GM21390 (cell line): ENCODE measurements at regions not wholly inside any gene's neighbourhood (a gene's known extent, or its start where the extent isn't known, plus 50 kb on each side); places are given as distances from the start of the nearest gene placed in this dataset.
"Not testable (repeated sequence)": the region's sequence is repeated elsewhere in the genome, so short reads cannot be mapped to it uniquely, and the experiment has no call there.

Experiments used
- ATAC-seq: cut with Tn5 transposase; IDR thresholded peaks from one replicate; pipeline ENCODE4 v1.9.1; 2021; ENCODE audit not compliant: unreplicated experiment

DNA sequence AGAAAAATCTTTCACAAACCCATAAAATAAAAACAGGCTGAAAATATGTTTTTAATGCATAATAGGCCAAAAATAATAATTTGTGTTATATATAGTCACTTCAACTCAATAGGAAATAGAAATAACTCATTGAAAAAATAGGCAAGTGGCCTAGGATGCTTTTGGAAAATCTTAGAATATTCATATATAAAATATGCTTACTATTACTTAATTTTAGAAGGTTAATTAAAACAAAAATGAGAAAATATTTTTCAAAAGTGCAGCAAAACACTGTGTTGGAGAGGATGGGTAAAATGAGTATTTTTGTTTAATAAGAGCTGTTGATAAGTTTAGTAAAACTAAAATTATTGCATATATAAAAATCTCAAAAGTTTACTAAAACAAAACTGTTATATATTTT is 308.0 kb upstream of the ATXN7L3B start:
- ATAC-seq = no peak

DNA sequence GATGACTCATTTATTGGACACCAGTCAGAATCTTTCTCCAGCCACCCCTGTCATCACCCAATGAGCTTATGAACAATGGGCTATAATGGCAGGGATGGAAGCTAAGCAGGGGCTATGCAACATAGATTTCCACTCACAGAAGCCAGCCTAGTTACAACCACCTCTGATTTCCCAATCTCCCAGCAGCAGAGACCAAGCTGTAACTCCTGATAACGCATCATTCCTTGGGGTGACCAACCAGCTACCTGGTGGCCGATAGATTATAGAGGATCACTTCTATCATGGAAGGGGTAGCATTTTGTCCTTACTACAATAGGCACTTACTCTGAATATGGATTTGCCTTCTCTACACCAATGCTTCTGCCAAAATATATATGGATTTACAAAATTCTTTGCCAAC is 302.3 kb upstream of the ATXN7L3B start:
- ATAC-seq = no peak

DNA sequence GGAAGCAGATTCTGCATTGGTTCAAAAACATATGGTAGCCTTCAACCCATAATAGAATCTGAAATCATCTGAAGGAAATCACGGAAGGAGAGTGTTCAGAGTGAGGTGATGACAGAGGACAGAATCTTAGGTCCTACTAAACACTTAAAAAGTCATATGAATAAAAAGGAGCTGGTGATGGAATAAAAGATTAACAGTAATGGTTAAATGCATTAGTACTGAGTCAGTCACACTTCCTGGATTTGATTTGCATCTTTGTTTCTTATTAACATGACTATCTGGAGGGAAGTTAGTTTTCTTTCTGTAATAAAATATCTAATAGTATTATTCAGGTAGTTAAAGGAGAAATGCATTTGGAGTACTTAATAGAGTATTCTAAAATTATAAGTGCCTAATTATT is 296.3 kb upstream of the ATXN7L3B start:
- no peak for ATAC-seq

DNA sequence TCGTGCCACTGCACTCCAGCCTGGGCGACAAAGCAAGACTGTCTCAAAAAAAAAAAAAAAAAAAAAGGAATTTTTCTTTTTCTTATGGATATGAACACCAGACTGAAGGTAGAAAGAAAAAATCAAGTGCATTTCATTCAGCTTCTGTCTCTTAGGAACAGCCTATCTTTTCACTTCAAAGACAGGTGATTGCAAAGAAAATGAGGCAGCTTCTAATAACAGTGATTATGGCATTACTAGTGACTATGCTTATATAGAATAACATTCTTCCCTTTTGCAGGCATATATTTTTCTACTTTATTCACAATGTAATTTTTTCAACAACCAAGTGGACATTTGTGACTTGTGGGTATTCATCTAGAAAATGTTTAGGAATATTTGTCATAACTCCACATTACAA is 295.5 kb upstream of the ATXN7L3B start:
- no peak for ATAC-seq

DNA sequence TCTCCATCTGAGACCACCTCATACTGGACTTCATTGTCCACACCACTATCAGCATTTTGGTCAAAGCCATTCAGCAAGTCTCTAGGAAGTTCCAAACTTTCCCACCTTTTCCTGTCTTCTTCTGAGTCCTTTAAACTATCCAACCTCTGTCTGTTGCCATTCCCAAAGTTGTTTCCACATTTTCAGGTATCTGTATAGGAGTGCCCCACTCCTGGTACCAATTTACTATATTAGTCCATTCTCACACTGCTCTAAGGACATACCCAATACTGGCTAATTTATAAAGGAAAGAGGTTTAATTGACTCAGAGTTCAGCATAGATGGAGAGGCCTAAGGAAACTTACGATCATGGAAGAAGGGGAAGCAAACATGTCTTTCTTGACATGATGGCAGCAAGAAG is 292.2 kb upstream of the ATXN7L3B start:
- no peak for ATAC-seq

DNA sequence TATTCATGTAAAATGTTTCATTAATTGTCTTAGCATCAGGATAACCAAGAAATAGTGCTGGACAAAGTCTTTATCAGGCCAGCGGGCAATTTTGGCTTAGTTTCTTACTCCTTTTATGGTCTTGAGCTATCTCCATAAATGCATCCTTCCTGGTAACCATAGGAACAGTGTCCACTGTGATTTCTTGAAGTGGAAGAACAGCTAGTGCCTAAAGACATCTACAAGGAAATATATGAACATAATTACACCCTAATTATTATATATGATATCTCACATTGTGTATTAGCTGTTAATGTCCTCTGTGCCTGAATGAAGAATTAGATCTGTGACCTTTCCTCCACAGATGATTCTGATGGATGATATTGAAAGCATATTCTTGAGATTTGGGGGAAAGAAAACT is 286.7 kb upstream of the ATXN7L3B start:
- no peak for ATAC-seq

DNA sequence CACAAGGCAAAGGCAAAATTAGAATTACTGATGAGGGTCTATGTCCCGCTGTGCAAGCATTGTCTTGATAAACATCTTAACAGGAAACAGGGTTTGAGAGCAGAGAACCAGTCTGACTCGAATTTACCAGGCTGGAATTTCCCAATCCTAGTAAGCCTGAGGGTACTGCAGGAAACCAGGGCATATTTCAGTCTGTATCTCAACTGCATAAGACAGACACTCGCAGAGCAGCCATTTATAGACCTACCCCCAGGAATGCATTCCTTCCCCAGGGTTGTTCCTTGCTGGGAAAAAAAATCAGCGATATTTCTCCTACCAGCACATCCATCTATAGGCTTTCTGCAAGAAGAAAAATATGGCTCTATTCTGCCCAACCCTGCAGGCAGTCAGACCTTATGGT is 283.8 kb upstream of the ATXN7L3B start:
- not testable (repeated sequence) for ATAC-seq

DNA sequence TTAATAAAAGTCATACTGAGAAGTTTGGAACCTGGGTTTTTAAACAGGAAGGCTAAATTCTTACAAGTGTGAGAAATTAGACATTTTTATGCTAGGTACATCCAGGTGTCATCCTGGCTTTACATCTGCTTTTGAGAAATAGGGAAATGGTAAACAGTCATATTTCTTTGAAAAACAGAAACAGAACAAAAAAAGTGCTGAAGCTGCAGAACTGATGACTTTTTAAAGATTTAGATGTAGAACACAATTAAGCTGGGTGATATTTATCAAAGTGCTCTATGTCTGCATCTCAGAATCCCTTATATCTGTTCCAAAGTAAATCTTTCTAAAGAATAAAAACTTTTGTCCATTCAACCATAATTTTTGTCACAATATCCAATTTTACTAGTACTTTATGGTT is 282.9 kb upstream of the ATXN7L3B start:
- no peak for ATAC-seq

DNA sequence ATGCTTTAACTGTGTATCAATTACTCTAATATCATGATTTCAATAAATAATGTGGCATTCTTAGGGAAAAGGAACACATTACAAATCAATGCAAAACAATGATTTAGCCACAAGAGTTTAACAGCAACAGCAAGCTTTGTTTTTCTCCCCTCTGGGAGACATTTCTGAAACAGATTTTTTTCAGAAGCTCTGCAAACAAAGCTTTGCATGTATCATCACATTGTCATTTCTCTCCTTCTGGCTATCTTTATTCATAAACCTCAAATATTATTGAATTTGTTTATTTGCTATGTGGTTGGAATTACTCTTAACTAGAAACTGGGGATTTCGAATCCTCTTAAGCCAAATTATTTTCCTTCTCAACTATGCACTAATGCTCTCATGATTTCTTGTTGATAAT is 278.4 kb upstream of the ATXN7L3B start:
- ATAC-seq = no peak

DNA sequence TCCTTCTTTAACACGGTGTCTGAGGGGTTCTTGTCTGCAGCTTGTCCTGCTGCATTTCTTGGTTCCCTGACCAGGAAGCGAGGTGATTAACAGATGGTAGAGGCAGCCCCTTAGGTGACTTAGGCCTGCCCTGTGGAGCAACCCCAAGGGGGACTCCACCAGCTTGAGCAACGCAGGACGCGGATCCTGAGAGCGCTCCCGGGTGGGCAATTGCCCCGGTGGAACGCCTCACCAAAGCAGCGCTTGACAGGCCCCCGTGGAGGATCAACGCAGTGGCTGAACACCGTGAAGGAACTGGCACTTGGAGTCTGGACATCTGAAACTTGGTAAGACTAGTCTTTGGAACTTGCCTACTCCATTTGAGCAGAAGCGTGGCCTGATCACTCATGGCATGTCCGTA is 272.9 kb upstream of the ATXN7L3B start:
- no peak for ATAC-seq

DNA sequence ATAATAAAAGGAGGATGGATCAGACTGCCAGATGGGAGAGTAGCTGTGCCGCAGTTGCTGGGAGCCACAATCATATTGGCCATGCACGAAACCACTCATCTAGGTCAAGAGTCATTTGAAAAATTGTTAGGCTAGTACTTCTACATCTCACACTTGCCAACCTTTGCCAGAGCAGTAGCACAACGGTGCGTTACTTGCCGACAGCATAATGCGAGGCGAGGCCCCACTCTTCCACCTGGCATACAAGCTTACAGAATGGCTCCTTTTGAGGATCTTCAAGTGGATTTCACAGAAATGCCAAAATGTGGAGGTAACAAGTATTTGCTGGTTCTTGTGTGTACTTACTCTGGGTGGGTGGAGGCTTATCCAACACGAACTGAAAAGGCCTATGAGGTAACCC is 268.3 kb upstream of the ATXN7L3B start:
- ATAC-seq = not testable (repeated sequence)

DNA sequence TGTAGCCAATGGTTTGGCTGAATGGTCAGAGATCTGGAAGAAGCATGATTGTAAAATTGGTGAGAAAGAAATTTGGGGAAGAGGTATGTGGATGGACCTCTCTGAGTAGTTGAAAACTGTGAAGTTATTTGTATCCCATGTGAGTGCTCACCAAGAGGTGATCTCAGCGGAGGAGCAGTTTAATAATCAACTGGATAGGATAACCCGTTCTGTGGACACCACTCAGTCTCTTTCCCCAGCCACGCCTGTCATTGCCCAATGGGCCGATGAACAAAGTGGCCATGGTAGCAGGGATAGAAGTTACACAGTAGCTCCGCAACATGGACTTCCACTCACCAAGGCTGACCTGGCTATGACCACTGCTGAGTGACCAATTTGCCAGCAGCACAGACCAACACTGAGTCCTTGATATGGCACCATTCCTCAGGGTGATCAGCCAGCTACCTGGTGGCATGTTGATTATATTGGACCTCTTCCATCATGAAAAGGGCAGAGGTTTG is 257.4 kb upstream of the ATXN7L3B start:
- ATAC-seq = no peak

DNA sequence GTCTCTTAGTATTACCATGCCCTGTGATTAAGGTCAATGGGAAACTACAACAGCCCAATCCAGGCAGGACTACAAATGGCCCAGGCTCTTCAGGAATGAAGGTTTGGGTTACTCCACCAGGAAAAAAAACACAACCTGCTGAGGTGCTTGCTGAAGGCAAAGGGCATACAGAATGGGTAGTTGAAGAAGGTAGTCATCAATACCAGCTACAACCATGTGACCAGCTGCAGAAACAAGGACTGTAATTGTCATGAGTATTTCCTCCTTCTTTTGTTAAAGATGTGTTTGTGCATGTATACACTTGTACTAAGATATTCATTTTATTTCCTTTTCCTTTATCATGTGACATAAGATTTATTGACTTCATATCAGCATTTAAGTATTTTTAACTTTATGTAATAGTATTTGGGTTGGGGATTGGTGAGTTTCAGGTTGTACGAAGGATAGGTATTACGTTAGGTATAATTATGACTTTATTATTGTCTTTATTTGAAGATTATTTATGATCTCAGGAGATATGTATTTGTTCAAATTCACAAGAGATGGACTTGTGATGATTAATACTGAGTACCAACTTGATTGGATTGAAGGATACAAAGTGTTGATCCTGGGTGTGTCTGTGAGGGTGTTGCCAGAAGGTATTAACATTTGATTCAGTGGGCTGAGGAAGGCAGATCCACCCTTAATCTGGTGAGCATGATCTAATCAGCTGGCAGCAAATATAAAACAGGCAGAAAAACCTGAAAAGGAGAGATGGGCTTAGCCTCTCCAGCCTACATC is 256.0 kb upstream of the ATXN7L3B start:
- not testable (repeated sequence) for ATAC-seq

DNA sequence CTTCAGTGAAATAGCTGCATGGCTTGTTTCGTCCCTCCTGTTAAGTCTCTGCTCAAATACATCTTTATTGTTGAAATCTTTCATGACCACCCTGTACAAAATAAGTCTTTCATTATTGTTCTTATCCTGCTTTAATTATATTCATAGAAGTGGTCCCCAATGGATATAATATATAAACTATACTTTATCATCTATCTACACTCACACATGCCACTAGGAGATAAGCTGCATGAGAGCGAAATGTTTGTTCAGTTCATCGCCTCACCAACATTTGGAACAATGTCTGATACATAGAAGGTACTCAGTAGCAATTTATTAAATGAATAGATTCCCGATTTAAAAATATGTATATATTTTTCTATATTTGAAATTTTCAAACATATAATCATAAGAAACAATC is 254.0 kb upstream of the ATXN7L3B start:
- ATAC-seq = no peak

DNA sequence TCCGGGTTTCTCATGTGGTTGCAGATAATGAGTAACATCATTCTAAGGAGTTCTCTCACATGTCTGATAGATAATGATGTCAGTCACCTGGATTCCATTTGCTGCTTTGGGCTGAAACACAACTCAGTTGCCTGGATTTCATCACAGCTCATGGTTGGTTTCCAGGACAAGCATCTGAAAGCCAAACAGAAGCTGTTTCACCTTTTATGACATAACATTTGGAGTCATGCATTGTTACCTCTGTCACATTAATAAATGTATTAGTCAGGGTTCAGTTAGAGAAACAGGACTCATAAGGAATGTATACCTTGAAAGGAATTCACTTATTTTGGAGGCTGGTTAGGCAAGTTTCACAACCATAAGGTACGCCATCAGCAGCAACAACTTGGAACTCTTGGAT is 251.9 kb upstream of the ATXN7L3B start:
- no peak for ATAC-seq

DNA sequence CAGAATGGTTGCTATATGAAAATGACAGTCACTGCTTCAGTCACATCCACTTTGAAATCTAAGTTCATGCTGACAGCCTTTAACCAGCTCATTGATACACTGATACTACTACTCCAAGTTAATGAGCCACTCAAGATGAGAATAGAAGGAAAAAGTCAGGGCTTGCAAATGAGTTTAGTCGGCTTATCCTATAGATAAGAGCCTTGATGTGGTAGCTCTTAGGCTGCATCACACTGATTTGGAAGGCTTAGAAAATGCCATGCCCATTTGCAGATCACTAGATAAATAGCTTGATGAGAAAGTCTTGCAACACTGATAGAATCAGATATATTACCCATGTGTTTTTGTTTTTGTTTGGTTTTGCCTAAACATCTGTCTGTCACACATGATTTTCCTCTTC is 251.4 kb upstream of the ATXN7L3B start:
- ATAC-seq = no peak

DNA sequence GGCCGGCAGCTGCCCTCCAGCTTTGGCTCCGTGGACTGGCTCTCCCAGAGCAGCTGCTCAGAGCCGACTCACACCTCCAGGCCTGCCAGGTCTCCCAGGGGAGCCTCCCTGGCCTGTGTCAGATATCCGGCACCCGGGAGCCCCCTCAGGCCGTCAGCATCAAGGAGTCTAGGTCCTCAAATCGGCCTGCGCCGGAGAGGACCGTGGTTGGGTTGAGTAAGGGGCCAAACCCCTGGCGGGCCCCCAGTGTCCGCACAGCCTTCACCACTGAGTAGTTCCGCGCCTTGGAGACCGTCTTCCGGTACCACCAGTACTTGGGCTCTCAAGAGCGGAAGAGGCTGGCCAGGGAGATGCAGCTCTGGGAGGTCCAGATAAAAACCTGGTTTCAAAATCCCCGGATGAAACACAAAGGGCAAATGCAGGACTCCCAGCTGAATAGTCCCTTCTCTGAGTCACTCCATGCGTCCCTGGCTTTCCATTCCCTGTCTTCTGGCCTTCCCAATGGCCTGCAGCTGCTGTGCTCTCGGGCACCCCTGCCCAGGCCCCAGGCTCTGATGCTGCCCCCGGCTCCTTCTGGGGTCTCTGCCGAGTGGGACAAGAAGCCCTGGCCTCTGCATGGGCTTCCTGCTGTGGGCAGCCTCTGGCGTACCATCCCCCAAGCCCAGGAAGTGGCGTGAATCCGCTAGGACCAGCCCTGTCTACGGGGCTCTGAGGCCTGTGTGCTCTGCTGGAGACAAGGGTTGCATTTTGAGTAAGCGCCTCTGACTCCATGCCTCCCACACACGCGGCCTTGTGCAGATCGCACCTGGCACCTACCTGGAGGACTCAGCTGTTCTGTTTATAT is 245.1 kb upstream of the ATXN7L3B start:
- ATAC-seq = no peak

DNA sequence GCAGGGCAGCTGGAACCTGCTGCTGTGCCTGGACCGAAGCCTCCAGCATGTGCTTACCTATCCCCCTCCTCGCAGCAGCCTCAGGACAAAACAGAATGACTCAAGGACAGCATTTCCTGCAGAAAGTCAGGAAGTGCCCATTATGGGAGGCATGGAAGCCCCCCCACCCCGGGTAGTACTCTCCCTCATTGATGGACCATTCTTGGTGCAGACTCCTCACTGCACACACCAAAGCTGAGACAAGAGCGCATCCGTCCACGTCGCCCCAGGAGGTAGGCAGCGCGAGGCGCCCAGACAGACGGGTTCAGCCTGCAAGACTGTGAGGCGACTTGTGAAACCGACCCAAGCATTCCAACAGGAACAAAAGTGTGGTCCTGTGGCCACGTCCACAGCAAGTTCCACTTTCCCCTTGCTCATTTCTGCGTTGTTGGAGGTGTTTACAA is 243.9 kb upstream of the ATXN7L3B start:
- no peak for ATAC-seq

DNA sequence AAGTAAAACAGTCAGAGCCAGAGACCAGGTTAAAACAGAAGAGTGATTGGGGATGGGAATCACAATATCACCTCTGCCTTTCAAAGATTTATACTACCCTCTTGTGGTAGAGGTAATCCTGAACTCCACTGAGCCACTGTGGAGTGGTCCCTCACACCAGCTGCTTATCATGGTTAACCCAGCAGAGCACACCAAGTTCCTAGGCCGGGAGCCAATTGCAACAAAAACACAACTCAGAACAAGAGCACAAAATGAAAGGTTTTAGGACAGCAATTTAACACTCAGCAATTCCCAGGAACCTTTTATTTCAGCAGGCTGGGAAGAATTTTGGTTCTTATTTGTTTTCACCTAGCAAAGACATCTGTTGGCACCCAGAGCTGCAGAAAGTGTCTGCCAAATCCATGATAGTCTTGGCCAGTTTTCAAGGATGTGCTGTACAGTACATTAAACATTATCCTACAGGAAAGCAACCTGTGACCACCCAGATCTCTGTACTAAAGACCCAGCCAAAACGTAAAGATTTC is 220.5 kb upstream of the ATXN7L3B start:
- no peak for ATAC-seq

DNA sequence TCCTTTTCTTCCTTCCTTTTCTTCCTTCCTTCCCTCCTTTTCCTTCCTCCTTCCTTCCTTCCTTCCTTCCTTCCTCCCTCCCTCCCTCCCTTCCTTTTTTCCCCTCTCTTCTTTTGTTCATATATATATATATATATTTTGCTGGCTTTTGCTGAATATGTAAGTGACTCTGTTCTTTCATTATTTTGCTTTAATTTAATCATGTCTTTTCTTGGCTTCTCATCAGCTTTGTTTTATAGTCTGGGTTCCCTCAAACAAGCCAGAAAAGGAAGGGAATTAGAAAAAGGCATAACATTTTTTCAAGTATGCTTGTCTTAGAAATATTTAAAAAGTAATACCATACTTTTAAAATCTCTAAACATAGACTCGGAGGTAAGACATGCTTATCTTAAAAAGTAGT is 219.9 kb upstream of the ATXN7L3B start:
- ATAC-seq = no peak

DNA sequence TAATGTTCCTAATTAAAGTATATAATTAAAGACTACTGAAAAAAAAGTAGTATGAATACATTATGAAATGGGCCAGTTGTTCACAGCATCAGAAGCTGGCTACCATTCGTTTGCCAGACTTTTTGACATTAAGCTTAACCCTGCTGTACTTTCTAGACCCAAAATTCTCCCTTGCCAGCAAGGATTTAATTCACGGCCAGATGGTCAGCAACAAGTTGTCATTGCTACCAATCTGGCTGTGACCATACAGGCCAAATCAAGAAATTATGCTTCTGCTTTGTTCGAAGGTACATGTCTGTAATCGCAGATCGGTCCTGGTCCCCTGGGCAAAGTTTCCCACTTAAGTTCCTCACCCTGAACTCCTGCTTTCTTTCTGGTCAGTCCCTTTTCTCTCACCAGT is 217.7 kb upstream of the ATXN7L3B start:
- ATAC-seq = no peak

DNA sequence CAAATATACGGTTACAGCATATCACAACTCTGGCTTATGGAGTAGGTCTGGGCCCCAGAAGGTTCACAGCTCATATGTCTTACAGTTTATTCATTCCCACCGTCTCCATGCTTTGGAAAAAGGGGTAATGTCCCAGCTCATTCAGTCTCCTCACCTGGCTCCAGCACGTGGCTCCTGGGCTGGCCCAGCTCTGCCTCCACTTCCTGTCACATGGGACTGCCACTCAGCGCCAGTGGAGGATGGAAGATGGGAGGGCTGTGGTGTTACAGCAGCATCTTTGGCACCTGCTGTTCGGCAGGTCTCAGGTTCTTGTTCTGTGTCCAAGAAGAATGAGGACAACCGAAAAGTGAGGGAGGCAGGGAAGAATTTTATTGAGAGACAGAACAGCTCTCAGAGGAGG is 216.3 kb upstream of the ATXN7L3B start:
- no peak for ATAC-seq
